ENCODE measurements at regions not wholly inside any gene's neighbourhood (a gene's known extent, or its start where the extent isn't known, plus 50 kb on each side); places are given as distances from the start of the nearest gene placed in this dataset.

DNA sequence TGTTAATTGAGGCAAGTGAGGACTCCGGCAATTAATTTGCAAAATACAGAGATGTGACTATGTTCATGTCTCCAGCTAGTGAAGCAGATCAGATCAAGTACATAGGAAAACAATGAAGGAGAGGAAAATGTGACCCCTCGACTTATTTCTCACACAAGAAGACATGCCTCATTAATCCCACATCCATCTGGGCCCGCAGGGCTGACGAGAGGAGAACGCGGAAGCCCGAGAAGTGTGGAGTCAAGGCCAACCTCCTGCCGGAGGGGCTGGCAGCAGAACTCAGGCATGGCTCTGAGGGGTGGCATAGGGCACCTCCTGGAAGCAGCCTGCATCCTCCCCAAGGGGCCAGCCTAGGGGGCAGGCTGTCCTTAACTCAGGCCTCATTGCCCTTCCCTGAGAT, 54.4 kb downstream of the ZNF503 start:
- DNase-seq (ENCODE audit: low spot score): no peak

DNA sequence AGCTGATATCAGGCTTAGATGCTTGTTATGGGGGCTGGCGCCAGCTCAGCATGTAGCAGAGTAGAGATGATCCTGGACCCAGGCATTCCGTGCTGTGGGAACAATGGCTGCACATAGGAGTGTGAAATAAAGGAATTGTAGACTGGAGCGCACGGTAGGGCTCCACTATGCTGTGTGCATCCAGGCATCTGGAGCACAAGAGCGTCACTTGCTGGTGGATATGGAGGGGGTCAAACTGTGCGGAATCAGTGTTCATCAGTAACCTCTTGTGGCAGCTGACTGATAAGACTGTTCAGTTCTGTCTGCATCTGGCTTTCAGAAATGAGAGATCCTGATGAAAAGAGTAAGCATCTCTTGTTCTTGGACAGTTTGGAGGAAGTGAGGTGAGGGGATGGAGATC, 55.8 kb downstream of the ZNF503 start:
- no peak for DNase-seq (ENCODE audit: low spot score)

DNA sequence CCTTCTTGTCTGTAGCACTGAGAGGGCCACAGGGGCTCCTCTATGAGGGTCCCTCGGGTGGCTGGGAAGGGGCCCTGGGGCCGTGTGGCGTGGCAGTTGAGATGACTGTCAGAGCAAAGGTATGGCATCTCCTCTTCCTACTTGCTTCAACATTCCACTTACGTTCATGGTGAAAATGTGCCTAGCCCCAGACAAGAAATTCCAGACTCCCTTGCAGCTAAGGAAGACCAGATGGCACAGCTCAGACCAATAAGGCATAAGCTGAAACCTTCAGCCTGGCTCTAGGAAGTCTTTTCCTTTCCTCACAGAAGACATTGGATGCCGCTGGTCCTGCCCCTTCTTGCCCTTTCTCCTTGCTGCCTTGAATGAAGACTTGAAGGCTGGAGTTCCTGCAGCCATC, 57.4 kb downstream of the ZNF503 start:
- DNase-seq (ENCODE audit: low spot score): no peak

DNA sequence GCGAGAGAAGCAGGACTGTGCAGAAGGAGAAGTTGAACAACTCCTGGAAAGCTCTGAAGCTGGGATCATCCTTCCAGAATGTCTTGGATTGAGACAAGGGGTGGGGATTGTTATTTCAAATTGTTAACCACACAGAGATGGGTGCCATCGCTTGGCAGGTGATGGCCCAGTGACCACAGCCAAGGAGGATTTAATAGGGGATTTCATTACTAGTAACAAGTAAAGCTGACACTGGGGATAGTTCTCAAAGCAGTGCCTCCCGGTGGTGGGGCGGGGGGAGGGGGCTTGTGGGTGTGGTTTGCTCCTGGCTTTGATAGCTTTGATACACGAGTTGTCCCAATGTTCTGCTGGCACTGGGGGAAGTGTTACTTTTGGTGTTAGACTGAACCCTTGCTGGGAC, 59.2 kb downstream of the ZNF503 start:
- peak; percentile 43 for DNase-seq (ENCODE audit: low spot score)

DNA sequence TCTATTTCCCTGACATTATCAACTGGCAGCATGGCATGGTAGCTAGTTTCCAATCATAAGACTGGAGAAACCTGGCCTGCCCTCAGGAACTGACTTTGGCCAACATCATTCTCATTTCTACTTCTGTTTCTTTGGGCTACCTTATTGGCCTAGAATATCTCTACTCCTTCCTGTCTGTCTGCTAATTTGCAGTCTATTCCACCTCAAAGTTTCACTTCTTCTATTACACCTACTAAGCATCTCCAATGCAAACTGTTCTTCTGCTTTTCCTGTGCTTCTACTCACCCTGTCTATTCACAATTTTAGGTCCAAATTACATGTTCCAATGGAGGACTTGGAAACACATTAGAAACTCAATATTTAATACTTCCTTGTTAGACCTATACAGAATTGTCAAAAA, 65.6 kb downstream of the ZNF503 start:
- no peak for DNase-seq (ENCODE audit: low spot score)

DNA sequence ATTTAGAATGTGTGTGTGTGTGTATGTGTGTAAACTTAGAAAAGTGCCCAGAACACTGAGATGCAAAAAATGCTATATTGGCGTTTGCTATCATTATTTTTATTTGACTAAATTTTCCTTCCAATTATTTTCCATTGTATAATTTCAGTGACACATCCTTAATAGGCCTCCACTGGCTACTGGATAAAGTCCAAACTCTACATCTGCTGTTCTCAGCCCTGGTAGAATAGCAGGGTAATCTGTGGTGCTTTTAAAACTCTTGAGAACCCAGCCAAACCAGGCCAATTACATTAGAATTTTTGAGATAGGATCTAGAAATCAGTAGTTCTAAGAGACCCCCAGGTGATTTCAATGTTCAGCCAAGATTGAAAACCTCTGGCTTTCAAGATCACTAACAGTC, 66.4 kb downstream of the ZNF503 start:
- no peak for DNase-seq (ENCODE audit: low spot score)

DNA sequence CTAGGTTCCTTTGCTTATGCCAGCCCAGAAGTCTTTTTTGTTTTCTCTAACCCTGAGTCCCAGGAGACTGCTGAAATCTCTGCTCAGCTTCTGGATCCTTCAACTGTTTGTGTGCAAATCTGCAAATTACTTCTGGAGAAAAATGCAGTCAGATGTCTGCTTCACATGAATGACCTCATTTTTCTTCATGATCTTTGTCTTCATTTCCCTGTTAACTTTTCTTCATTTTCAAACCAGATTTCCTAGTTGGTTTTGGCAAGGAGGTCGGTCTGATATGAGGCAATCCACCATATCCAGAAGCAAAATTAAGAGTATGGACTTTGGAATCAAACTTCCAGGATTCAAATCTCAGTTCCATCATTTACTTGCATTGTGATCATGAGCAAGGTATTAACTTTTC, 66.8 kb downstream of the ZNF503 start:
- DNase-seq (ENCODE audit: low spot score): no peak

DNA sequence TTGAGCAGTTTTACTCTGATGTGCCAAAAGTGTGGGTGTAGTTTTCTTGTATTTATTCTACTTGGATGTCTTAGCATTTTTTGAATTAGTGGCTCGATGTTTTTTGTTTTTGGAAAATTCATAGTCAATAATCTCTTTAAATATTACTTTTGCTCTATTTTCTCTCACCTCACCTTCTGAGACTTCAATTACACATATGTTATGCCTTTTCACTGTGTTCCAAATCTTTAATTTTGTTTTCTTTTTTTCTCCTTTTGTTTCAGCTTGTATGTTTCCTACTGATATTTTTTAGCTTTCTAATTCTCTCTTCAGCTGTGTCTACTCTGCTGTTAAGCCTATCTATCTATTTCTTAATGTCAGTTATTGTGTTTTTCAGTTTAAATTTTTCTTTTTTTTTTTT, 69.5 kb downstream of the ZNF503 start:
- DNase-seq (ENCODE audit: low spot score): no peak

DNA sequence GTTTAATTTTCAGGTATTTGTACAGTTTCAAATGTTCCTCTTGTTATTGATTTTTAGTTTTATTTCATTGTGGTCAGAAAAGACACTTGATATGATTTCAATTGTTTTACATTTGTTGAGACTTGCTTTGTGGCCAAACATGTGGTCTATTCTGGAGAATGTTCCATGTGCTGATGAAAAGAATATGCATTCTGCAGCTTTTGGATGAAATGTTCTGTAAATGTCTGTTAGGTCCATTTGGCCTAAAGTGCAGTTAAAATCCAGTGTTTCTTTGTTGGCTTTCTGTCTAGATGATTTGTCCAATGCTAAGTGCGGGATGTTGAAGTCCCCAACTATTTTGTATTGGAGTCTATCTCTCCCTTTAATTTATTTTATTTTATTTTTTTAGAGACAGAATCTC, 70.5 kb downstream of the ZNF503 start:
- DNase-seq (ENCODE audit: low spot score): no peak

DNA sequence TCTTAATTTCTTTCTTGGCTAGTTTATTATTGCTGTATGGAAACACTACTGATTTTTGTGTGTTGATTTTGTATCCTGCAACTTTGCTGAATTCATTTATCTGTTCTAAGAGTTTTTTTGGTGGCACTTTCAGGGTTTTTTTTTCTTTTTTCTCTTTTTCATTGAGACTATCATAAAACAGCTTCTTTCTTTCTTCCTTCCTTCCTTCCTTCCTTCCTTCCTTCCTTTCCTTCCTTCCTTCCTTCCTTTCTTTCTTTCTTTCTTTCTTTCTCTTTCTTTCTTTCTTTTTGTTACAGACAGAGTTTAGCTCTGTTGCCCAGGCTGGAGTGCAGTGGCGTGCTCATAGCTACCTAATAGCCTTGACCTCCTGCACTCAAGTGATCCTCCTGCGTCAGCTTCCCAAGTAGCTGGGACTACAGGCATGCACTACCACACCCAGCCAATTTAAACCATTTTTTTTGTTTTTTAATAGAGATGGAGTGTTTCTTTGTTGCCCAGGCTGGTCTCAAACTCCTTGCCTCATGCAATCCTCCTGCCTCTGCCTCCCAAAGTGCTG, 72.3 kb downstream of the ZNF503 start:
- no peak for DNase-seq (ENCODE audit: low spot score)

DNA sequence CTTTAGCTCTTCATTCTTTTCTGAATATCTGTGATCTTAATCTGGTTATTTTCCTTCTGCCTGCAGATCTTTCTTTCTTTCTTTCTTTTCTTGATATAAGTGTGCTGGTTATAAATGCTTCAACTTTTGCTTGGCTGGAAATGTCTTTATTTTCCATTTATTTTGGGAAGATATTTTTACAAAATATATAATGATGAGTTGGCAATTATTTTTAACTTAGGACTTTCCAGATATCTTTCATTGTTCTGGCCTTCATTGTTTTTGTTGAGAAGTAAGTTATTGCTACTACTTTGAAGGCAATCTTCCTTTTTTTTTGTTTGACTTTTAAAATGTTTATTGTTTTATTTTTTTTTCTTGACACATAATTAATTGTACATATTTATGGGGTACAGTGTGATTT, 75.3 kb downstream of the ZNF503 start:
- no peak for DNase-seq (ENCODE audit: low spot score)

DNA sequence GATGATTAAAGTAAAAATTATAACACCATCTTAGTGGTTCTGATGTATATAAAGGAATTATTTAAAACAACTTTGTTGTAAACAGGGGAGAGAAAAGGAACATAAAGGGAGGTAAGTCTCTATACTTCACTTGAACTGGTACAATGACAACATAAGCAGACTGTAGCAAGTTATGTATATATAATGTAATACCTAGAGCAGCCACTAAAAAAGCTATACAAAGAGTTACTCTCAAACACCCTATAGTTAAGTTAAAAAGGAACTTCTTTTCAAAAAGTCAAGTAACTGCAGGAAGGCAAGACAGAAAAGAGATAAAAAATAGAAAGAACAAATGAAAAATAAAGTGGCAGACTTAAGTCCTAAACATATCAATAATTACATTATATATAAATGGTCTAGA, 82.3 kb downstream of the ZNF503 start:
- no peak for DNase-seq (ENCODE audit: low spot score)

DNA sequence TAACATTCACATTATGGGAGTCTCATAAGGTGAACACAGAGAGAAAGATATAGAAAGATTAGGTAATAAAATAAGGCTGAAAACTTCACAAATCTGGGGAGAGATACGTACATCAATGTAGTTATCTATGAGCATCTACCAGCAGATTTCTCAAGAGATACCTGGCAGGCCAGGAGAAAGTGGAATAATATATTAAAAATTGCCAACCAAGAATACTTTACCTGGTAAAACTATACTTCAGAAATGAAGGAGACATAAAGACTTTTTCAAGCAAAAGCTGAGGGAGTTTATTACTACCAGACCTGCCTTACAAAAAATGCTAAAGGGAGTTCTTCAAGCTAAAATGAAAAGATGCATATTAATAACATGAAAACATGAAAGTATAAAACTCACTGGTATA, 78.8 kb upstream of the COMTD1 start:
- no peak for DNase-seq (ENCODE audit: low spot score)

DNA sequence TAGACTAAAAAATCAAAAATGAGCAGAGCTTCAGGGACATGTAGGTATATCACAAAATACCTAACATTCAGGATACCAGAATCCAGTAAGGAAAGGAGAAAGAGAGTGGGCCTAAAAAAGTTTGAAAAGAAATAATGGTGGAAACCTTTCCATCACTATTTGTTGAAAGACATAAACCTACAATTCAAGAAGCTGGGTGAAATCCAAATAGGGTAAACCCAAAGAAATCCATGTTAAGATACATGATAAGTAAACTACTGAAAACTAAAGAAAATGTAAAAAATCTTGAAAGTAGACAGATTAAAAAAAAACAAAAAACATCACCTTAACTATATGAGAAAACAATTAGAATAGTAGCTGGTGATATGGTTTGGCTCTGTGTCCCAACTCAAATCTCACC, 76.7 kb upstream of the COMTD1 start:
- DNase-seq (ENCODE audit: low spot score): no peak

DNA sequence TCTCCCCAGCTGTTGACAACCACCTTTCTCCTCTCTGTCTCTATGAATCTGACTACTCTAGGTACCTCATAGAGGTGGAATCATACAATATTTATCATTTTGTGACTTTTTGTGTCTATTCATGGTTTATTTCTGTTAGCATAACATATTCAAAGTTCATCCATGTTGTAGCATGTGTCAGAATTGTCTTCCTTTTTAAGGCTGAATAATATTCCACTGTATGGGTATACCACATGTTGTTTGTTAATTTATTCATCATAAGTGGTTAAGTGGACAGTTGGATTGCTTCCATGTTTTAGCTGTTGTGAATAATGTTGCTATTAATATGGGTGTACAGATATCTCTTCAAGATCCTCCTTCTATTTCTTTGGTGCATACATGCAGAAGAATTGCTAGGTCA, 69.9 kb upstream of the COMTD1 start:
- no peak for DNase-seq (ENCODE audit: low spot score)

DNA sequence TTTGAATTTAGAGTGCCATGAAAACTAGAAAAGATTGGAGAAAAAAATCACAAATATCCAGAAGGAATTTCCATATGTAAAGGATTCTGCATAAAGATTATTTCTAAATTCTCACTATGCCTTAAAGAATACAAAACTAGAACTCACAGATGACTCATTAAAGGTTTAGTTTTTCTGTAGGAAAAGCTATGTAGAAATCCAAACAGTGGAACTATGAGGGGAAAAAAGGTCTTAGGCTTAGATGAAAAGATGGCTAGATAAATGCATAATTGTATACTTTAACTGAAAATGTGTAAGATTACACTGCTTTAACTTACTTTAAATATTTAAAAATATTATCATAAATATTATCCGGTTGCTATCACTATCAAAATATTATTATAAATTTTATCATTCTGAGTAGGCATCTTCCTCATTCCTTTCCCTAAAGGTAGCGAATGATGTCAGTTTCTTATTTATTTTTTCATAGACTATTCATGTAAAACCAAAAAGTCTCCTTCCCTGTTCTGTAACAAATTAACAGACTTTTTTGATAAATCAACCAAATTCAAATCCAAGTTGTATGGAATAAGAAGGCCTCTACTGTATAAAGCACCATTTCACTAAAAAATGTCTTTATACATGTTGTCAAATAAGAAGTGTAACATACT, 69.1 kb upstream of the COMTD1 start:
- no peak for DNase-seq (ENCODE audit: low spot score)

DNA sequence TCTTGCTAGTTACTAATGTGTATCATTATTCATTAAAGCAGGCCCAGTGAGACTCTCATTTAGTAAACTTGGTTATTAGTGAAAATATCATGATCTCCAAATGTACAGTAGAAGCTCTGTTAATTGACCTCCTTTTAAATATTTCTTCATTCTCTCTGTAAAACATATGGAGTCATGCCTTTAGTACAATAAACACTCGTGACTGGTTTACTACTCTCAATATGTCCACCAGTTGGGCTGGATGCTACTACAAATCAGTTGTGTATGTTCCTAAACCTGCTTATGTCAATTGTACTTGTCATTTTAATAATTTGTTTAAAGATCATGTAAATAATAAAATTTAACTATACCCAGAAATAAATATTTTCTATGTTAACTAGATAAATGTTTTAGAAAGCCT, 68.6 kb upstream of the COMTD1 start:
- no peak for DNase-seq (ENCODE audit: low spot score)

DNA sequence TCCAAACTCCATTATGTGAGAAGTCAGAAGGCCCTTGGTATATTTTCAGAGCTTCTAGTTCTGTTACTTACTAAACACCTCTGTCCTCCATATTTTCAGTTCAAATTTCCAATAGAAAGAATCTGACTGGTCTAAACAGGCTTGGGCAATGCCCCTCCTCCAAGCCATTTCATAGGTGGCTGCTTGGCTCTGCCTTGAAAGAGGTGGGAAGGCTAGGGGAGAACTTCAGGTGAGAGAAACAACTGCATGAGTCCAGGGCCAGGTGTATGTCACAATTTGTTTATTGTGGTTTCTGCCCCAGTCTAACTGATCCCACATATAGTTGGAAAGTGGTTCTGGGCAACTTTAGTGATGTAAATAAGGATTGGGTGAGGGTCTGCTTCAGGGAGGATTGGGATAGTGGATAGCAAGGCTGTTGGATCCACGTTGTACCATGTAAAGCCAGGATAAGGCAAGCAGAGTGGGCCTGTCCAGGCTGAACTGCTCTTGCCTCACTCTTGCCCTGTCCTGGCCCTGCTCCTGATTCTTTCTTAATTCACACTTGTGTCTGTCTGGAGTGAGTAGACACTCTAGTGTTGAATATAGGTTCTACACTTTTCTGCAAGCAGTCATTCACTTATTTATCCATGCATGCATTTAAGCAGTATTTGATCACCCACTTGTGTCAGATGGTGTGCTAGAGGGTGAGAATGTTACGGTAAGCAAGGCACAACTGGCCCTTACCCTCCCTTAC, 67.5 kb upstream of the COMTD1 start:
- DNase-seq (ENCODE audit: low spot score): no peak

DNA sequence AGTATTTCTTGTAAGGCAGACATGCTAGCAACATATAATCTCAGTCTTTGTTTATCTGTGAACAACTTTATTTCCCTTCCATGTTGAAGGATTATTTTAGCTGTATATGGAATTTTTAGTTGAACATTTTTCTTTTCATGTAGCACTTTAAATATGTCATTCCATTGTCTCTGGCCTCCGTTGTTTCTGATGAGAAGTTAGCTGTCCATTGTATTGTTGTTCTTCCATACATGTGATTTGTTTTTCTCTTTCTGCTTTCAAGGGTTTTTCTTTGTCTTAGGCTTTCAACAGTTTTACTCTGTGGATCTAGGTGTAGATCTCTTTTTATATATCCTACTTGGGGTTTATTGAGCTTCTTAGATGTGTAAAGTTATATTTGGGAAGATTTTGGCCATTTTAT, 66.3 kb upstream of the COMTD1 start:
- DNase-seq (ENCODE audit: low spot score): no peak

DNA sequence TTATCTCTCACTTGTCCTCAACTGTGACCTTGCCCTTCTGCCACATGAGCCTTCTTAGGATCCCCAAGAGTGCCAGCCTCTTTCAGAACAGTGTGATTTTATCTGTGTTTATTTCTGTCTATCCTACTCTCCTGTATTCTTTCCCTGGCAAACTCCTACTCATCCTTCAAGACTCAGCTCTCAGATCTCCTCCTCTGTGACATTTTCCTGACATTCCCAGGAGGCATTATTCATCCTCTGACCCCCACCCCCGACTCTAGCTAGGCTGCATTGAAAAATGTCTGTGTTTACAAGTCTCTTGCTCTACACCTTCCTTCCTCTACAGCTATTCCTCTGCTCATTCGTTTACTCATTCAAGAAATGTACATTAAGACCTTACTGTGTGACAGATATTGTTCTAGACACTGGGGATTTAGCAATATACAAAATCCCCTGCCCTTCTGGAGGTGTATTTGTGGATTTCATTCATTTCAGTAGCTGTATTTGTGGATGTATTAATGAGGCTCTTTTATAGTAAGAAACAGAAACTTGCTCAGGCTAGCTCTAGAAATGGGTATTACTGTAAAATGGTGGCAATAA, 61.4 kb upstream of the COMTD1 start:
- no peak for DNase-seq (ENCODE audit: low spot score)

DNA sequence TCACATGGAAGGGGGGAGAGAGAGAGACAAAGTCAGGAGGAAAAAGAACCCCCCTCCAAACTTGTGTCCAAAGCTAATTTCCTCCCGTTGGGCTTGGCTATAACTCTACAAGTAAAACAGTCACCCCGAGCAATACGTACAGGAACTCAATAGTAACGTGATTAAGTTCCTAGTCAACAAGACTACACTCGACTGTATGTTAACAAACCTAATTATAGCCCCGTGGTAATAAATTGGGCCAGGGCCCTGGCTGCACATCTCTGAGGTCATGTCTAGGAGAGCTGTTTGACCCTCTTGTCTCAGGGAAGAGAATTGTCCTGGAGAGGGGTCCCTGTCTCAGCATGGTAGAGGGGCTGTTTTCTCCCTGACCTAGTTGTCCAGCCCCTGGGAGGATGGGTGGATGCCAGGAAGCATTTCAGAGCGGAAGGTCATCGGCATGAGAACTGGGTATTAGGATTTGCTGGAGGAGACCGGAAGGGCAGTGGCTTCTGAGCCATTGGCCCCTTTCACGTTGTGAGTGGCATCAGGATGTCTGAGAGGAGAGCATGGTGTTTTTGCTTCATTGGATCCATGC, 60.2 kb upstream of the COMTD1 start:
- DNase-seq (ENCODE audit: low spot score): no peak

DNA sequence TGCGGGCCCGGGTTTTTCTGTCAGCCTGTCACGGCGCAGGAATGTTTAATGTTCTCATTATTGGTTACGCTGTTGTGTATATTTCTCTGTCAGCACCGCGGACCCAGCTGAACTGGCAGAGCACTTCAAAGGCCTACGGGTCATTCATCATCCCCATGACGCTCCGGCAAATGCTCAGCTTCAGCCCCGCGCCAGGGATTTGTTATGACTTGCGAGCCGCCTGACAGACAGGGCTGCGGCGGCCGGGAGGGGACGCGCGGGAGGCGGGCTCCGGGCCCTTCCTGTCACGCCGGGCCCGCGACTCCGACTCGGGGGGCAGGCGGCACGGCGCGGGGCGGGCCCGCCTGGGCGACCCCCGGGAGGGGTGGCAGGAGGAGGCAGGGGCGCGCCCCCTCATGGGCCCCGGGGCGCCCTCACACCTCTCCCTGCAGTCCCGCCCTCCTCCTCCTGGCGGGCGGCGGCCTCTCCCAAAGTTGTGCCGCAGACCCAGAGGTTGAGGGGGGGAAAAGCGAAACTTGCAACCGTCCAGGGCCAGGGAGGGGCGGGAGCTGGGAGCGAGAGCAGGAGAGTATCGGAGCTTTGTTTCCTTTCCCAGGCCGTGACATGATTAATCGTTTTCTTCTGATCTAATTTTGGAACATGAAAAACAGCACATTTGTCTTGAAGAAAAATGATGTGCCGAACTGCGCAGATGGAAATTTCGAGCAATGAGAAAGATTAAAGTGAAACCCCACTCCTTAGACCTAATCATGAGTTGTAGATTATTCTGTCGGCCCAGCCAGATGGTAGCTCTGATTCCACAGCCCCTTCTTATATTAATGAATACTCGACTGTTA, 59.3 kb upstream of the COMTD1 start:
- DNase-seq (ENCODE audit: low spot score): peak; percentile 78

Data from iPS-NIHi11 (cell line).